Mesenteric fat pad (tissue), 1 donor: ENCODE measurements at regions not wholly inside any gene's neighbourhood (a gene's known extent, or its start where the extent isn't known, plus 50 kb on each side); places are given as distances from the start of the nearest gene placed in this dataset.

Experiments used
- DNase-seq: peaks from one replicate; pipeline ENCODE4 v3.0.0-alpha.2; 2020; ENCODE audit warnings: low spot score
- donor health status: DM: yes; HTN: yes; CAD: no.

DNA sequence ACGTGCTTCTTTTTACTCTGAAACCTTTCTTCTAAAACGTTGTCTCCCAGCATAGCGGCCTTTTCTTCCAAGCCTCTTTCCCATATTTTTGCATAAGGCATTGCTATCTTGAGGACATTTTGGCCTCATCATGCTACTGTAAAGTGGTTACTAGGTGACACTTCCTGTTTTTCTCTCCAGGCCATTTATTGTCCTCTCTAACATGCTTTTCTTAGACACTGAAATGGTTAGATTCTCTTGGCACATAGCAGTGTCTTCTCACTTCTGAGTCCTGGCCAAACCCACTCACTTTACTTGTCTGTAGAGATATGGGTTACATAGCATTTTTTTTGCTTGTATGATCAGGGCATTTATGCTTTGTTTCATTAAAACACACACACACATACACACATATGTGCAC lies 50.1 kb upstream of the KCNH7 start:
- DNase-seq = no peak
